GM06990 (cell line): ENCODE measurements at regions not wholly inside any gene's neighbourhood (a gene's known extent, or its start where the extent isn't known, plus 50 kb on each side); places are given as distances from the start of the nearest gene placed in this dataset.
"Not testable (repeated sequence)": the region's sequence is repeated elsewhere in the genome, so short reads cannot be mapped to it uniquely, and the experiment has no call there.

ENCODE experiments used
- DNase-seq: peaks from one replicate; pipeline ENCODE4 v3.0.0-alpha.2; 2011; ENCODE audit not compliant: insufficient read length; ENCODE audit errors: extremely low read depth
- H3K27me3 ChIP-seq: replicated peaks from 2 replicates; pipeline ENCODE4 v1.6.0; 2011; ENCODE audit warnings: low read length; ENCODE audit not compliant: control insufficient read depth, insufficient read depth
- H3K36me3 ChIP-seq: 2 replicates; pipeline ENCODE4 v1.5.1; 2011; ENCODE audit warnings: low read length; ENCODE audit not compliant: control insufficient read depth, insufficient read depth
- H3K4me3 ChIP-seq: replicated peaks from 2 replicates; pipeline ENCODE4 v1.5.1; 2011; ENCODE audit warnings: low read depth, mild to moderate bottlenecking, control low read depth, low read length
- CTCF ChIP-seq: IDR thresholded peaks from 2 replicates; pipeline ENCODE4 v1.5.1; 2011; ENCODE audit warnings: low read length, control low read depth, mild to moderate bottlenecking, inconsistent platforms; ENCODE audit not compliant: insufficient read depth, poor library complexity, severe bottlenecking

- not testable (repeated sequence) for DNase-seq, H3K36me3 ChIP-seq, H3K4me3 ChIP-seq, H3K27me3 ChIP-seq
Observed at GRCh38 chr17:22405080-22405479, 712.8 kb downstream of the KCNJ18 start.

DNA sequence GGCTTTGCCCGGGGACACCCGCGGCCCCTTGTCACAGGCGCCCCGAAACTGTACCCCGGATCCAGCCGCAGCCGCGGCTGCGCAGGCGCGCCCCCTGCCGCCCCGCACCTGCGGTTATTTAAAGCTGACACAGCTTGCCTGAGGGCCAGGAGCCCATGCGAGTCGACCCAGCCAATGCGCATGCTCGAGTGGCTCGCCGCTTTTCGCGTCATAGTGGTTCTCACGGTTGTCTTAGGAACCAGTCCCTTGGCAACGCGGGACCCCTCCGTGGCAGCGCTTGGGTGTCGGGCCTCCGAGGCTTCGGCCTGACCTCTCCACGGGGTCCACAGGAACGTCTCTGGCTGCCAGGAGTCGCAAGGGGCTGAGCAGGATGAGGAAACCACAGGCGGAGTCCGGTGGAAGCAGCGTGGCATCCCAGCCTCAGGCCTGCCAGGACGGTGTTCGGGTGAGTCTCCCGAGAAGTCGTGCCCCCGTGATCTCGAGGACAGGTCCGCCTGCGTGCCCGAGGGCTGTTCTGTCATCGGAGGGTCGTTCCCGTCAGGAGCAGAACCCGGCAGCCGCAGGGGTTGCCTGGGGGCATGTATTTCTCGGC, 716.9 kb downstream of the KCNJ18 start:
- TF ChIP-seq CTCF, result no peak
- no peaks in the 10 kb centered on the region for H3K36me3 ChIP-seq
- H3K4me3 ChIP-seq, result no peak overlapping the region
- no peaks in the 10 kb centered on the region for H3K27me3 ChIP-seq
- DNase-seq, result no peak

GRCh38 chr17:22410136-22410535, 717.8 kb downstream of the KCNJ18 start:
- no peak for DNase-seq
- no peaks in the 10 kb centered on the region for H3K36me3 ChIP-seq
- no peak overlapping the region for H3K4me3 ChIP-seq
- H3K27me3 ChIP-seq, result no peaks in the 10 kb centered on the region
- no peak for TF ChIP-seq CTCF

GRCh38 chr17:22411185-22411784, 719.0 kb downstream of the KCNJ18 start:
- Histone ChIP-seq H3K4me3 (no peak overlapping the region), H3K27me3 (no peaks in the 10 kb centered on the region), H3K36me3 (no peaks in the 10 kb centered on the region)
- no peak for DNase-seq
- TF ChIP-seq CTCF, result no peak

DNA sequence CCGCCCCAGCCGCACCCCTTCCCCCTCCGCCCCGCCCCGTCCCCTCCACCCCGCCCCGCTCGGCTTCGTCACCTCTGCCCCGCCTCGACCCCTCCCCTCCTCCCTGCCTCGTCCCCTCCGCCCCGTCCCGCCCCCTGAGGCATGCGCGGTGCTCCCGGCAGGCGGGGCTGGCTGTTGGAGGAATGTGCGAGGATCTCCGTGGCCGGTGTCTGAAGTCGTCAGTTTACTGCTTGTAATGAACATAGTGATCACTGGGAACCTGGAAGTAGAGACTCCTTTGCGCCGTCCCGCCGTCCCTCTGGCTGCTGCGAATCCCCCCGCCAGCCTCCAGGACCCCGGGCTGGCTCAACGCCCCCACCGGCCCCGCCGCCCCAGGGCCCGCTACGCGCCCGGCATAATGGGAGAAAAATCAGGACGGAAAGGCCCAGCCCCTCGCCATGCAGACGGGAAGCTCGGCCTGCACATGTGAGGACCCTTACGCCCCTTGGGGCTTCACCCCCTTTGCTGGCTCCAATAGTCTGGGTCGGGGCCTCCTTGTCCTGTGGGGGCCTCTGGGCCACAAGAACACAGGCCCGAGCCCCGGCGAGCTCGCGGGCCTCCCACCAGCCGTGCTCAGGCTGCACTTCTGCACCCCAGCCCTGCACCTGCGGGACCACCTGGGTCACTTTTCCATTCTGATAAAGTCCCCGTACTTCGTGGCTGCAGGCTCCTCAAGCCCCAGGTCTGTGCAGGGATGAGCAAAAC, 743.1 kb downstream of the KCNJ18 start:
- no peak for TF ChIP-seq CTCF
- no peak for DNase-seq
- Histone ChIP-seq H3K4me3 (no peak overlapping the region), H3K27me3 (no peaks in the 10 kb centered on the region), H3K36me3 (no peaks in the 10 kb centered on the region)

DNA sequence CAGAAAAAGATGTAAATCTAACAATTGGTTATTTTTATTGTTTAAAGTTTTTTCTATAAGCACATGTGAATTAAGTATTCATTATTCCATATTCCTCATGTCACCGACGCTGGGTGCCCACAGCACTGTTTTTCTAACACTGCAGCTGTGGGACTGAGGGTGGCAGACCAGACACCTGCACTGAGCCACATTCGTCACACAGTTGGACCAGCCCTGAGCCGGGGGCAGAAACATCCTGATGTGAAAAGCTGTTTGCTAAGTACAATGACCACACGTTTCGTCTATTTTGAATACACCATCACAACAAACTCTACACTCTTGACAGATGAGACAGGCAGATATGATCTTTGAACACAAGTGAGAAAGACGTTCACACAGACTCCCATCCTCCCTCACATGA, 749.5 kb downstream of the KCNJ18 start:
- no peak overlapping the region for H3K4me3 ChIP-seq
- no peak for TF ChIP-seq CTCF
- no peaks in the 10 kb centered on the region for H3K27me3 ChIP-seq
- DNase-seq, result no peak
- no peaks in the 10 kb centered on the region for H3K36me3 ChIP-seq
